Hematopoietic multipotent progenitor cell treated with erythropoietin and hydrocortisone succinate and interleukin-3 and kit ligand, for 8 days (in vitro differentiated cells): ENCODE measurements at regions not wholly inside any gene's neighbourhood (a gene's known extent, or its start where the extent isn't known, plus 50 kb on each side); places are given as distances from the start of the nearest gene placed in this dataset.

ENCODE experiments used
- DNase-seq: peaks from one replicate; pipeline ENCODE4 v3.0.0-alpha.2; 2015

DNA sequence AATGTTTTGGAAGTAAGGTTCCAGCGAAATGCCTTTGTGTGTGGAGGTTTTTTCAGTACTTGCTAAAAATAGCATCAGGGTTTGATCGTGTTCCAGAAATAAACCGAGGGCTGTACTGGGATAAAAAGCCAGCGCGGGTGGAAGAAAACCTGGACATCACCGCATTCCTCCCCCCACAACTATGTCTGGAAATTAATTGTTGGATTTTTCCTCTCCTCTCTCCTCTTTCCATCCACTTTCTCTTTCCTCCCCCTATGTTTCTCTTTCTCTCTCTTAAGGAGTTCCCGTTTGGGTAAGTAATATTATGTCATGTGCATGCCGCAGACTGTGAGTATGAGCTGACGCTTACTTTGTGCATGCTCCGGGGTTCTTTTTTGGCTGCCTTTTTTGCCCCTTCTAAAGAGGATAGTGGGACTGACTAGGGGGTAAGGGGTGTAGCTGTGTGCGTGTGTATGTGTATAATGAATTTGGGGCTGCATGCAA is 104.2 kb upstream of the HSD17B12 start:
- no peak for DNase-seq

GRCh38 chr11:43576803-43577521 is 103.6 kb upstream of the HSD17B12 start:
- peak; percentile 67 for DNase-seq

DNA sequence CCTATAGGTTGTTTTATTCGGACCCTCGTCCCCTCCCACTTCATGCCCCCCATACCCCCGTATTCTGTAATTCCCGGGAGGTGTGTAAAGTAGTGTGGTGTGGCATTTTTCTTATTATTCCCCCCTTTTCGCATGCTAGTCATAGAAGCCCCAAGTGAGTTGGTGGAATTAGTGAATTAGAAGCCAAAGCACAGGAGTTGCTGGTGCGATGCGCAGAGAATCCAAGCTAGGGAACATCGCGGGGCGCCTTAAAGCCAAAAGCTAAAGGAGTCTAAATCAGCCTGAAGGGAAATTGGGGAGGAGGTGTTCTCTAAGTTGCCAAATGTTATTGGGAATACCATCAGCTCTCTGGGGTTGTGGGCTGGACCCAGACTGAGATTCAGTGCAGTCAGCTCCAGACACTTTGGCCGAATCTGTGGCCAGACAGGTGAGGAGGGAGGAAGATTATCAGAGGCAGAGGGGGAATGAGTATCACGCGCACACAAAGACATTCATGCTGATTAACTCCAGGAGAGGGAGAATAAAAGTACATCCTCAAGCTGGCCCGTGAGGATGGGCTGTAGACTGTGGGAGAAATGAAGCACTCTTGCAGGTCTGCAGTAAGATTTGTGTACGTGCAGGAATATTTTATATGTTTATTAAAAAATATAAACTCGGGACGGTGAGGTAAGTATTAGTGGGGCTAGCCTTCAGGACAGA is 102.8 kb upstream of the HSD17B12 start:
- DNase-seq = no peak

- no peak for DNase-seq
Measured at GRCh38 chr11:43578346-43579170, 102.0 kb upstream of the HSD17B12 start.

DNA sequence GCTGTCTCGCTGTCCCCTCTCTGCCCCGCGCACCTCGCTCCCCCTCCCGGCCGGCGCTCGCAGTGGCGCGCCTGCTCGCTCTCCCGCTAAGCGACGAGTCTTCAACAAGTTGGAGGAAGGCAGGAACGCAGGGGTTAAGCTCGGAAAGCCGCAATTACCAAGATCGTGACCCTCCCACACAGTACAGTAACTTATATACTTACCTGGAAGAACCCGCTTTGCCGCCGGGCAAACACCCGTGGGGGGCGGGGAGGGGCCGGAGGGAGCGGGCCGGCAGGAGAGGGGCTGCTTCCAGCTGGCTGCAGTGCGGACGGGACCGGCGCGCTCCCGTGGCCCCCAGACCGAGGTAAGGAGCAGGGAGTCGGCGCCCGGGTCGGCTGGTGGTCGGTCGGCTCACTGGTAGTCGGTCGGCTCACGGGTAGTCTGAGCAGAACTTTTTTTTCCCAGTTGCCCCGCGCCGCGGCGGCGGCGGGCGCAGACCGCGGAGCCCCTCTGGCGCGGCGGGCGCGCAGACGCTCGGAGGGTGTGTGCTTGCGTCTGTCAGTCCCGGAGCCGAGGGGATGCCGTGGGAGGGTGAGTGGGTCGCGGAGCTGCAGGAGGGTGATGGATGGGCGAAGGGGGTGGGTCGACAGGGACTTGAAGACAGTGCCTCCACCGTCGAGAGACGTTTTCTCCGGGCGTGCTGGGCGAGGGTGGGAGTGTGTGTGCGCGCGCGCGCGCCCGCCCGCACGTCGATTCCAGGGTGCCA is 101.2 kb upstream of the HSD17B12 start:
- peak; percentile 44 for DNase-seq

- no peak for DNase-seq
Measured at GRCh38 chr11:43579919-43580276, 100.6 kb upstream of the HSD17B12 start.

GRCh38 chr11:43580735-43581369 is 99.7 kb upstream of the HSD17B12 start:
- peak; percentile 13 for DNase-seq

DNA sequence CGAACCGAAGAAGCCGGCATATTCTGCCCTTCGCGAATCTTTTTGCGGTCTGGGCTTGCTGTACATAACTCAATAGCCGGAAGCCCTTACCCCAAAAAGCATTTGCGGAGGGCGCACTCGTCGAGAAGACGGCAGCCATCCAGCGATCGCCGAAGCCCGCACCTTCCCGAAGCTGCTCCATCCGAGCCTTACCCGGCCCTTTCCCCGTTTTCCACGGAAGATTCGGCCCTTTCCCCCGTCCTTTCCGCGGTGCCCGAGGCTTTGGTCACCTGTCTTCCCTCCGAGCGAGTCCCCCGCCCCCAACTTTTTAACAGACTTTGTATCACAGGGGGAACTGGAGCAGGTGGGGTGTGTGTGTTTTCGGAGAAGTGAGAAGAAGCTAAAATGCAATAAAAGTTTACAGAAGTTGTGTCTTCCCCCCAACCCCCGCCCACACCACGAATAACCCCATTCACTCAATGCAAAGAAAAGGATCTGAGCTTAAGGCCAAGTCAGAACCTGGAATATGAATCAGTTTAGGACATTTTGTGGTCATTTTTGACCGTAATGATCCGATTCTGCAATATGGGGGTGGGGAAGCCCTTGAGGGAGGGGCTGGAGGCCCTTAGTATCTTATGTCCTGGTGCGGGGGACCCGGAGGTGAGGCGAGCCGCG is 99.0 kb upstream of the HSD17B12 start:
- DNase-seq = no peak

GRCh38 chr11:43582024-43582862 is 98.3 kb upstream of the HSD17B12 start:
- DNase-seq = no peak

GRCh38 chr11:43582863-43583462 is 97.6 kb upstream of the HSD17B12 start:
- DNase-seq = no peak

- no peak for DNase-seq
Measured at GRCh38 chr11:43583548-43583947, 97.0 kb upstream of the HSD17B12 start.

DNA sequence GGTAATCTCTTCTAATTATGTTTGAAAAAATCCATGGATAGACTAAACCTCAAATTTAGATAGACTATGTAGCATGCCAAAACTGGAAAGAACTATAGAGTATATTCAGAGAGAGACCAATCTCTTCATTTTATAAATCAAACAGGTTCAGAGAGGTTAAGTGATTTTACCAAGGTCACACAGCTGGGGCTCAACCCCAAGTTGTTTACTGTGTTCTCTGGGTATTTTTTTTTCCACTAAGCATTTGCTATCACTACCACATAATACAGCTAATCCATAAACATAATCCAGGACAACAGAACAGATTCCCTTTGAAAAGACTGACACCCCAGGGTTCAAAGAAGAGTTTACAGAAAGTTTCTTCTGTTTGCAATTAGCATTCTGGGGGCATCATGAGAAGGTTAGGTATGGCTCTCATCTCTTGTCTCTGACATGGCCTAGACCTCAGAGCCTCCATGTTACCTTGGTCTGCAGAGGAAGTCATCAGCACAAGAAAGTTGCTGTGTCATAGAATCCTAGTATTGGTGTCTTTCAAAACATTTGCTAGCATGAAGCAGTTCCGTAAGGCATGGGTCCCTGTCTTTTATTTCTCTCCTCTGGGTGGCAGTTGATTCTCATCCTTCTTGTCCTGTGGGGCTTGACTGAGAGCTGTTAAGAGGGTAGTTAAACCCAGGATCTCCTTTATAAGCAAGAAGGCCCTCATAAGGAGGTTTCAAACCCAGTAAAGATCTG is 94.5 kb upstream of the HSD17B12 start:
- no peak for DNase-seq

GRCh38 chr11:43589601-43590250 is 90.8 kb upstream of the HSD17B12 start:
- no peak for DNase-seq

DNA sequence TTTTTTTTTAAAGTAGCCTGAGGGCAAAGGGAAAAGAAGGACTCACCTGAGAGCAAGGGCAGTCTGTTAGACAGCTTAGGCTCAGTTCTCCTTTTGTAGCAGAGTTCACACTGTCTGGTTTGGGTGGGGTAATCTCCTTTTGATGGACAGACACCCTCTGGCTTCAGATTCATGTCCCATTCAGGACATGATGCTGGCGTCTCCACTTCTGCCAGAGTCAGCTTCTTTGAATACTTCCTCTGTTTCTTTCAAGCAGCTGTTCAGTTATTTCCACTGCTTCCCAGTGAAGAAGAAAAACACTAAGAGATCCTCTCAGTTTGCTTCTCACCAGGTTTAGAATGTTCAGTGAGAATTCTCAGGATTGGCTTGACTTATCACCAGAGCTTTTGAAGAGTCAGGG is 79.0 kb upstream of the HSD17B12 start:
- DNase-seq = no peak

GRCh38 chr11:43602670-43603069 is 77.9 kb upstream of the HSD17B12 start:
- DNase-seq = no peak

DNA sequence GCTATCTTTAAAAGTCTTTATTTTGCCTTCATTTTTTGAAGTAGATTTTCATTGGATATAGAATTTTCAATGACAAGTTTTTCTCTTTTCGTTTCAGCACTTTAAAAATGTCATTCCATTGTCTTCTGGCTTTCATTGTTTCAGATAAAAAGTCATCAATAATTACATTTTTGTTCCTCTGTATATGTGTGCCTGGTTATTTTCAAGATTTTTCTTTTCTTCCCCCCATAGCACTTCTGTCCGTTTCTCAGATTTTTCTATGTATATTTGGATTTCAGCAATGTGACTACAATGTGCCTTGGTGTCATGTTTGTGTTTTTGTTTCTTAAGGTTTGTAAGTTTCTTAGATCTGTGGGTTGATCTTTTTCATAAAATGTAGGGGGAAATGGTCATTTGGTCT is 66.3 kb upstream of the HSD17B12 start:
- DNase-seq = no peak

DNA sequence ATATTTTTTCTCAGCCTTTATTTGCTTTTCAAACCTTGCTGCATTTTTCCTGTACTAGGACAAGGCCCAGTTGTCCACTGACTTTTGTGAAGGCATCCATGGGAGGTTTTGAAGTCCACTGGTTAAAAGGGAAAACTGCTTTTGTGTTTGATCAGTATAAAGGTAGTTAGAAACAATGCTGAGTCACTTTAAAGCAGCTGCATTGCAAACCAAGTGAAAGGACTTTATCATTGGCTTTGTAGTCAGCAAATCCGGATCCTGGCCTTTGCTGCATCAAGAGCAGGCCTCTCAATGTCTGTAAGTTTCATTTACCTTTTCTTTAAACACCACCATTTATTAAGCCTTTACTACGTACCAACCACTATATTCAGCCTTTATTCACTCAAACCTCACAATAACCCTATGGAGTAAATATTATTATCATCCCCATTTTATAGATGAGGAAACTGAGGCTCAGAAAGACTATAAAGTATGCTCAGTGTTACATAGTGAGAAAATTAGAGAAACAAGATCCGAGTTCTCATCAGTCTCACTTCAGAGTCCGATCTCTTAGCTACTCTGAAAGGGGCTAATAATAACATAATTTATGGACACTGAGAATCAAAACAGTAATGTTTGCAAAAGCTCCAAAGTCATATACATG is 60.6 kb upstream of the HSD17B12 start:
- no peak for DNase-seq

DNA sequence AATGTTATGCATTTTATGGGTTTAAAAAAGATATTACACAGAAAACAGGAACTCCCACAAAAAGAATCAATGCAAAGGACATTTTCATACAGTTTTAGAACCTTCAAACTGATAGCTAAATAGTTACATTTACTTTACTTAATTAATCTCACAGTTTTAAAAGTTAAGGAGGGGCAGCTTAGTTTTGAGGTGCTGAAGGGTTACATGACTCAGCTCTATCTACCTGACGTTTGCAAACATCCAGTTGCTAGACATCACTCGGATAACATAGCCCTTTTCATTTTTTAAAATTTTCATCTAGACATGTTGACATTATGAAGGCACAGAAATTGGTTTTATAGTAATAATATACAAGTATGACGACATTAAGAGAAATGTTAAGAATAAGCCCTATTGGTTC is 53.7 kb upstream of the HSD17B12 start:
- no peak for DNase-seq
